HG02852 (cell line): ENCODE measurements at regions not wholly inside any gene's neighbourhood (a gene's known extent, or its start where the extent isn't known, plus 50 kb on each side); places are given as distances from the start of the nearest gene placed in this dataset.

Experiments used
- ATAC-seq: cut with Tn5 transposase; IDR thresholded peaks from one replicate; pipeline ENCODE4 v1.9.1; 2021; ENCODE audit warnings: mild to moderate bottlenecking, moderate library complexity; ENCODE audit not compliant: unreplicated experiment

GRCh38 chr10:123402021-123402420, 247.8 kb downstream of the BUB3 start:
- no peak for ATAC-seq

- peak; percentile 71 for ATAC-seq
Observed at GRCh38 chr10:123402656-123403055, 248.5 kb downstream of the BUB3 start.

DNA sequence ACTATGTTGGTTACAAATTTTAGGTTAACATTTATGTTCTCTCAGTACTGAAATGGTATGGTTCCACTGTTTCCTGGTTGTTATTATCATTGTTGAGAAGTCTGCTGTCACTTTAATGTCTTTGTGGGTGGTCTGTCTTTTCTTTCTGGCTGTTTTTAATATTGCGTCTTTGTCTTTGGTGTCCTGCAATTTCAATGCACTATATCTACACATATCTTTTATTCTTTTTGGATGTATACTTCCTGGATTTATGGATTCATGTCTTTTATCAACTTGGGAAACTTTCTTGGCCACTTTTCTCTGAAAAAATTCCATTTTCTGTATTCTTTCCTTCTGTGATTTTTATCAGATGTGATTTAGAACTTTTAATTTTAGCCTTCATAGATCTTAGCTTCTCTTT, 250.2 kb downstream of the BUB3 start:
- ATAC-seq: no peak

- ATAC-seq: no peak
Observed at GRCh38 chr10:123408660-123409059, 254.5 kb downstream of the BUB3 start.

GRCh38 chr10:123409426-123409825, 255.2 kb downstream of the BUB3 start:
- ATAC-seq: no peak

DNA sequence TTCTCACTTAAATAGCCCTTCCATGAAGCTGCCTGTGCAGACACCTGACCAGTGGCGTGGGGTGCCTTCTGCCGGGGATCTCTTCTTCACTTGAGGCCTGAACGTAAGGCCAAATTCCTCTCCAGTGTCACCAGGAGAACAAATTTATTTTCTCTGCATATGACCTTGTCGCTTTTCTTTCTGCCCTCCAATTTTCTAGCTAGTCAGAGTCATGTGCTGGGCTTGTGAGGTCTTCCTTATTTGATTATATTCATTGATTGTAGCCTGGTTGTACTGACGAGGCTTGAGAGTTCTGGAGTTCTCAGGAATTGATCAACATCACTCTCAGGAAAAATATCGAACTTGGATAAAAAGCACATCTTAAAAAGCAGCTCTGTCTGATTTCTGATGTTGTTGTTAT, 255.7 kb downstream of the BUB3 start:
- no peak for ATAC-seq

DNA sequence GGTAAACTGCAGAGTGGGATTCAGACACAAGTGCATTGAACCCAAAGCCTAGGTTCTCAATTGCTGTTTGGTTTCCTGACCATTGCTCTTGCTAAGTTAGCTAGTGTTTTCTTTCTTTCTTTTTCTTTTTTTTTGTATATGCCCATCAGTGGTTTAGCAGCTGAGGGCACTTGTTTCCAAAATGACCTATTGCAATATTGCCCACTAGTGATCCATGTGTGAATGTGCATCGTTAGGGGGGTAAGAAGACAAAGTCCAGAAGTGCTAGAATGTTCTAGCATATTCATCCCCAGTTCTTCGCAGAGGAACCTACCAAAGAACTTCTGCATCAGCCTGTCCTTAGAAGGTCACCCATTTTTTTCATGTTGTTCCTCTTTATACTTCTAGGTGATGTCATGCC, 252.8 kb upstream of the GPR26 start:
- no peak for ATAC-seq

- ATAC-seq: no peak
Observed at GRCh38 chr10:123415523-123415922, 250.6 kb upstream of the GPR26 start.

- no peak for ATAC-seq
Observed at GRCh38 chr10:123417414-123417813, 248.7 kb upstream of the GPR26 start.

GRCh38 chr10:123421461-123421860, 244.7 kb upstream of the GPR26 start:
- ATAC-seq: no peak

- no peak for ATAC-seq
Observed at GRCh38 chr10:123422261-123422660, 243.9 kb upstream of the GPR26 start.

DNA sequence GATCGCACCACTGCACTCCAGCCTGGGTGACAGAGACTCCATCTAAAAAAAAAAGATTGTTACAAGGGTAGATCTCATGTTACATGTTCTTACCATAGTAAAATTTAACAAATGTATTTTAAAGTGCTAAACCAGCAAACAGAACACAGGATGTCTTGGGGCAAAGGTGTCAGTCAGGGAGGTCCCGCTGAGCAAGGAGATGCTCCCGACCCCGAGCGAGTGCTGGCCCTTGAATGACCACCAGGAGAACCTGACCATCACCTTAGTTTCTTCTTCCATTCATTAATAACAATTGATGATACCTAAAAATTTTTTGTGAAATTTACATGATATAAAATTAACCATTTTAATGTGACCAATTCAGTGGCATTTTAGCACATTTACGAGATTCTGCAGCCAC, 241.6 kb upstream of the GPR26 start:
- no peak for ATAC-seq

GRCh38 chr10:123425680-123426079, 240.5 kb upstream of the GPR26 start:
- no peak for ATAC-seq

GRCh38 chr10:123427165-123427786, 238.9 kb upstream of the GPR26 start:
- no peak for ATAC-seq

- ATAC-seq: no peak
Observed at GRCh38 chr10:123428391-123428790, 237.8 kb upstream of the GPR26 start.

DNA sequence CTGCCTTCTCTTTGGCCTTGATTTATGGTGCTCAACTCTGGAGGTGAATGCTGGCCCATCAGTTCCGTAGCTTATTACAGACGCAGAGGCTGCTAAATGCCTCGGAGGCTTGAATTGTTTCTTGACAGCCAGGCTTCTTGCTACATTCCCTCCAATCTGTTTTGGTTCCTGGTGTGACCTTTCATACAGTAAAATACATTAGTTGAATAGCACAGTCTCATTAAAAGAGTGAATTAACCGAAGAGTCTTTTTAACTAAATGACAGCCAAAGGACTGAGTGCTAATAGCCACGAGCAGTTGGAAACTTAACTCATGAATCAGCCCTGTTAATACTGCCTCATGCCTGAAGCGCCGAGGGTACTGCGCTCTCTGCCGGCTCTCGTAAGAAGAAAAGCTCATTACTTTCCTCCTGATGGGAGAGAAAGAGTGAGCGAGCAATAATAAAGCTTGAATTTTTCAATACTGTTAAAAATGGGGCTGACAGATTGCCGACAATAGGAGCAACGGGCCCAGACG, 236.4 kb upstream of the GPR26 start:
- ATAC-seq: no peak

GRCh38 chr10:123433539-123433938, 232.6 kb upstream of the GPR26 start:
- no peak for ATAC-seq

DNA sequence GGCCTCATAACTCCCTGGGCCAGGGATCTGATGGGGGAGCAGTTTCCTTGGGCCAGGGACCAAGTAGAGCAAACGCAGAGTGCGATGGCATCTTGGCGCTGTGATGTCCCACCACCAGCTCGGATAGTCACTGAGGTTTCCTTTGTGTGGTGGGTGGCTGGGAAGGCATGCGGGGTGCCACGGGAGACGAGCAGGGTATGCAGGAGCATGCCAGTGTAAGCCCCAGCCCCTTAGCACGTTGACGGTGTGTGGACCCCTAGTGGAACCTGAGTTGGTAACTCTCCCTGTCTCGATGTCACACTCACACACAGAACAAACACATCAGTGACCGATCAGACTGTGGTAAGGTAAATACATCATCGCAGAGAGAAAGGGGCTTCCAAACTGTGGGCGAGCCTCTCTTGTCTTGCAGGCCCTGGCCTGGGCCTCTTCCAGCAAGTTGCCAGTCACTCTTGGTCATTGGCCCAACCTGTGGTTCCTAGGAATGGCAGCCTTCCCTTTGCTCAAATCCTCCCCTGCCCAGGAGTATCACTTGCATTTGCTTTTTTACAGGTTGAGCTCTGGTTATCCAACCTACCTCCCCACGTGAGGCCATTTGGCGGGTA, 231.6 kb upstream of the GPR26 start:
- no peak for ATAC-seq

- peak; percentile 92 for ATAC-seq
Observed at GRCh38 chr10:123442901-123443300, 223.3 kb upstream of the GPR26 start.

DNA sequence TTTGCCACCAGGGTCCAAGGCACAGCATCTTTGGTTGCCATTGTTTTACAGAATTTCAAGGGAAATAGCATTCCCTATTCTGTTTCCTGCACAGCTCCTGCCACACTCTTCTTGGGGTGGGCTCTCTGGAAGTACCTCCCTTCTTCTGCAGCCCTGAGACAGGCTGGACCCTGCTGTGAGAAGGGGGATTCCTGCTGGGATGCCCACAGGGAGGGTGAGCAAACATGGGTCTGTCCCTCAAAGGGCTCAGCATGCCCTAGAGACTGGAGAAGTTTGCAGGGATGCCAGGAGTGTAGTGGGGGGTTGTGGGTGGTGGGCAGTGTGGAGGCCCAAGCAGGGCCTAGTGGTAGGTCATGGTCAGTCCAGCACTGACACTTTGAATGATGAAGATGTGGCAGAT, 222.2 kb upstream of the GPR26 start:
- ATAC-seq: no peak

GRCh38 chr10:123445261-123445775, 220.8 kb upstream of the GPR26 start:
- no peak for ATAC-seq

DNA sequence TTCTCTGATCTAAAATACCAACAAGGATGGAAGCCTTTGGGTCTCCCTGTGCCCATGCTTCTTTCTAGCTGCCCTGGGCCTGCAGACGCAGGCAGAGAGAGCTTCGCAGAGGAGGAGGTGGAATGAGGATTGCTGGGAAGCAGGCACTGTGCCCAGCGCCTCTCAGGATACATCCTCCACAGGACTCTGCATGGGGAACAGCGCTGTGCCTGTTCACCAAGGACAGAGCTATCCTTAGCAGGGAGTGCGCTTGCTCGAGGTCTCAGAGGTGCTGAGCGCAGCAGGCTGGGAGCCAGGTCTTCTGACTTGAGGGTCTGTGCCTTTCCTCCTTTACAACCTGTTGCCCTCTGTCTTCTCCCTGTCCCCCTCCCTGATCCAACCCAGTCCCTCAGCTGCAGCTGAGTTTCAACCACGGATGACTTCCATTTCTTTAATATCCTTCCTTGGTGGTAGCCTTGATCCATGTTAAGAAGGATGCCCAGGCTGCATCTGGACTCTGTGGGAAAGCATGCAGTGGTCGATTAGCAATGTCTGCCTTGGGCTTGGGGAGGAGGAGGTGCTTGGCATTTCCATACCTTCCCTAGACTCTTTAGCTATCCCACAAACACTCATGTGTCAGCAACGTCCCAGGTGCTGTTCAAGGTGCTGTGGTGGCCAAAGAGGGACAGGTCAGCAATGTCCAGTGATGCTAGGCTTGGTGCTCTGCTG, 219.6 kb upstream of the GPR26 start:
- ATAC-seq: no peak
